HG03520 (cell line): ENCODE measurements at regions not wholly inside any gene's neighbourhood (a gene's known extent, or its start where the extent isn't known, plus 50 kb on each side); places are given as distances from the start of the nearest gene placed in this dataset.

Experiments
- ATAC-seq: cut with Tn5 transposase; IDR thresholded peaks from one replicate; pipeline ENCODE4 v1.9.1; 2021; ENCODE audit warnings: mild to moderate bottlenecking, moderate library complexity; ENCODE audit not compliant: unreplicated experiment

- ATAC-seq: no peak
Observed at GRCh38 chr10:78898341-78899097, 170.2 kb upstream of the ZMIZ1 start.

GRCh38 chr10:78899098-78899754 is 169.5 kb upstream of the ZMIZ1 start:
- ATAC-seq: no peak

GRCh38 chr10:78899996-78900714 is 168.6 kb upstream of the ZMIZ1 start:
- ATAC-seq: no peak

GRCh38 chr10:78900715-78901430 is 167.9 kb upstream of the ZMIZ1 start:
- ATAC-seq: no peak

GRCh38 chr10:78901694-78902093 is 167.1 kb upstream of the ZMIZ1 start:
- ATAC-seq: no peak

DNA sequence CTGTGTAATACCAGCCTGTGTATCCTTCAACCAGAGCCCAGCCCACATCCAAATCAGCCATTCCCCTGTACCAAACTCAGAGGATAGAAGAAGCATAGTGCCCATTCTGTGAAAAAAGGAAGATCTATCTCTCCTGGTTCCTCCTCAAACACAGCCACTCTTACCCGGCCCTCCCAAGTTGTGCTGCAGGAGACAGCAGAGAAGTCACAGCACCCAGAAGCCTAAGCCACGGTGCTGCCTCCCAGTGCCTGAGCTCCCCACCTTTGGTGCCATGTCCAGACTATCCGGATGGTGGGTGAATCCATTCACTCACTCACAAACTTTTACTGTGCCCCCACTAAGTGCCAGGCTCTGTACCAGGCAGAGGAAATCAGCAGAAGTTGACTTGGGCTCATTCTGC is 166.0 kb upstream of the ZMIZ1 start:
- ATAC-seq: no peak

DNA sequence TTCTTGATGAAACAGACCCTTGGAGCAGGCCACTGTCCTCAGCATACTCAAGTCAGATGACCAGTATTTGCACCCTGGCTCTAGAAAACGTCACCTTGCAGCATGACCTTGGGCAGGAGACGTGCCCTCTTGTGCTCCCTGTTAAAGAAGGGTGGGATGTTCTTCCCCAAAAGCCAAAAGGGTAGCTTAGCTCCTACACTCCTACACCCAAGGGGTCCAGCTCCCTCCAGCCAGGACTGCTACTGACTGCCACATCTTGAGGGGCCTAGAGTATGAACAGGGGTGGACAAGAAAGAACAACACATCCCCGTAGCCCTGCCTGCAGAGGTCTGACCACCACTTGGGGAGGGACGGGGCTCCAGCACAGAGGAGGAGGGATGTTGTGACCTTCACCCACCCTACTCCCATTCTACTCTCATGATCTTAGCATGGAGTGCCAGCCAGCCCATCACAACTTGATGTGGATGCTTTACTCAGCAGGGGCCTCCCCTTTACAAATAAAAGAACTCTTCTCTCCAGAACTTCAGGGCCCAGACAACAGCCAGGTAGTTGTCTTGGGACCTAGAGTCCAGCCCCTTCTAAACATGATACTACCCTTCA is 165.3 kb upstream of the ZMIZ1 start:
- ATAC-seq: no peak

DNA sequence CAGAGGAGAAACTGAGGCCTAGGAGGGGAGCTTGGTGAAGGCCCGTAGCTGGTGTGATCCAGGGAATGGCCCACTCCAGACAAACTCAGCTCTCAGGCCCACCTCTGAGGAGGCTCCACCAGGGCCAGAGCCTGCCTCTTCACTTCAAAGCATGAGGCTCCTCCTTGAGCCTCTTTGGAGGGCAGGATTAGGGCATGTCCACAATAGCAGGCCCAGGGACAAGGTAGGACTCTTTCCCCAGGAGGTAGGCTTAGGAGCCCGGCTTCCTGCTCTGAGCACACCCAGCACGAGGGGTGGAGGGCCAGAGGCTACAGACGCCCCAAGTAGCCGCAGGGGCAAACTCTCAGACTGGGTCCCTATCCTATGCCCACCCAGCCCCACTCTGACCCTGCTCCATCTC is 164.6 kb upstream of the ZMIZ1 start:
- ATAC-seq: no peak

DNA sequence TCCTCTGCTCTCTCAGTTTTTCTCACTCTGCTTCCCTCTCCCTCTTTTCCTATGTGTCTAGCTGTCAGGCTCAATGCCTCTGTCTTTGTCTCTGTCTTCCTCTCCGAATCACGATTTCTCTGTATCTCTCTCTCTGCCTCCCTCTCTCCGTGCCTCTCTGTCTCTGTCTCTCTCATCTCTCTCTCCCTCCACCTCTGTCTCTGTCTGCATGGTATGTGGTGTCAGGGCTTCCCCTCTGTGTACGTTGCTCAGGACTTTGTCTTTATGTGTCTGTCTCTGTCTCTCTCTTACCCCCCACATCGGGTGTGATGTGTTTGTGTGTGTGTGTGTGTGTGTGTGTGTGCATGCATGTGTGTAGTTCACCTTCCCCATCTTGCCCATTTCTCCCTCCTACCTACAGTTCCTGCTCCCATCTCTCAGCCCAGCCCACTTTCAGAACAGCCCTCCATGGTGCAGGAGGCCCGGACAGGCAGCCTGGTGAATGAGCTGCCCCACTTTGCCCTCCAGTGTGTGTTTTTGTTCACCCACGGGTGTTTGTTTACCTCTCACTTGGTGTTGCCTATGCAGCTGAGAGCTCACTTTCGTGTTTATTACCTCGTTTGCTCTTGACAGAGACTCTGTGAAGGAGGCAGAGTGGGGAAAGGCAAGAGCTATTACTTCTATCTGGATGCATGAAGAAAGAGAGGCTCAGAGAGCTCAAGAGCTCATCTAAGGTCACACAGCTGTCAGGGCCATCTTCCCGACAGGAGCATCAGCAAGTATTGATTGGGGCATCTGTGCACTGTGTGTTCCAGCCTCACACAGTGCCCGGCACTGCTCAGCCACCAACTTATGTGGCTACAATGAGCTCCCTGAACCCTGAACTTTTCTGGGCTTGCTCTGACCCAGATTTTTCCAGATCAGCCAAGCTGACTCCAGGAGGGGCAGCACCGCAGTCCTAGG is 163.5 kb upstream of the ZMIZ1 start:
- no peak for ATAC-seq

DNA sequence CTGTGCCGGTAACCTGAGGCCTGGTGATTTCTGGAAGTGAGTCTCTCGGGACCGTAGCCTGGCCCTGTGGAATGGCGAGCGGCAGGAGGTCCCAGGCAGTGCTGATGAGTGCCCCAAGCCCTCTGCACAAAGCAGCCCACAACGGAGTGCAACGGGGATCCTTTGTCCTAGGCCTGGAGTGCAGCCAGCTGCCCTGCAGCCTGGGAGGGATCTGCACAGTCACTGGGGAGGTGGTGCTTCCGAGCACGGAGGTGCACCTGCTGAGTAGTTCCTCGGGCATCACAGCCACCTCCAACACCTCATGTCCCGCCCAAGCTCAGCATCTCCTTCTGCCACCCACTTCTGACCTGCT is 162.8 kb upstream of the ZMIZ1 start:
- ATAC-seq: no peak

GRCh38 chr10:78906734-78907390 is 161.9 kb upstream of the ZMIZ1 start:
- no peak for ATAC-seq

DNA sequence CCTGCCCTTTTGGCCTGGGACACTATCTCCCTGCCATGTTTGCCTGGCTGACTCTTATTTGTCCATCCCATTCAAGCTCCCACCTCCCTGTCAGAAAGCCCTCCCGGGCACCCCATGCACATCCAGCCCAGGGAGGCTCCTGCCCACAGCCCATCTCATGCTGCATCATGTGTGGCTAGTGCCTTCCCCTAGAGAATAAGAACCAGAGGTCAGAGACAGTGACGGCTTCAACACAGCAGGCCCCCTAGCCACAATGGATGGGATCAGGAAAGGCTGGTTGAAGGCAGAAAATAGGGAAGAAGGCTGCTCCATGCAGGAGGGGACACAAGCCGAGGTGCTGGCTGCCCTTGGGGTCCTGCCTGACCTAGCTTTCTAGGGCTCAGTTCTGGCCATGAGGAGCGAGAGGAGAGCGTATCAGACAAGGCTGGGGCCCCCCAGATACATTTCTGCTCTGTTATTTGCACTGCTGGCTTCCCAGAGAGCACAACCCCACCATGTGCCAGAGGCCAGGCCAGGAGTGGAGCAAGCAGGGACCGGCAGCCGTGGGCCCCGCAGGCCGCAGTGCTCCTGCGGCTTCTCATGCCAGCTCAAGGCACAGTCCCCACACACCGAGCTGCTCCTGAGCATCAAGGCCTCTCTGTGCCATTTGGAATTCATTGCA is 161.1 kb upstream of the ZMIZ1 start:
- ATAC-seq: no peak

- no peak for ATAC-seq
Observed at GRCh38 chr10:78909221-78909620, 159.5 kb upstream of the ZMIZ1 start.

DNA sequence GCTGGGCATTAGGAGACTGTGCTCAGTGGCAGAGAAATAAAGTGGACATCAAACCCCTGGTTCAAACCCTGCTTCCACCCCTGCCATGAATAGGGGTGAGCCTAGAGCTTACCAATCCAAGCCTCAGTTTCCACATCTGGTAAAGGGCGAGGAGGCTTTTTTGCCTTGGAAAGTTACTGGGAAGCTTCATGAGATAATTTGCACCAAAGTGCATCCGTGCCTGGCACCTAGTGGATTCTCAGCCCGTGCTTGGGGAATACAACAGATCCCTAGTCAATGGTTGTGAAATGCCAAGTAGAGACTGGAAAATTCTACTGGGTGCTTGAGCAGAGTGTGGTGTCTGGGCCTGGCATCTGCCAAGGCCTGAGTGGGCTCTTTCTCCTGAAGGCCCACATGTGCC is 158.7 kb upstream of the ZMIZ1 start:
- no peak for ATAC-seq

DNA sequence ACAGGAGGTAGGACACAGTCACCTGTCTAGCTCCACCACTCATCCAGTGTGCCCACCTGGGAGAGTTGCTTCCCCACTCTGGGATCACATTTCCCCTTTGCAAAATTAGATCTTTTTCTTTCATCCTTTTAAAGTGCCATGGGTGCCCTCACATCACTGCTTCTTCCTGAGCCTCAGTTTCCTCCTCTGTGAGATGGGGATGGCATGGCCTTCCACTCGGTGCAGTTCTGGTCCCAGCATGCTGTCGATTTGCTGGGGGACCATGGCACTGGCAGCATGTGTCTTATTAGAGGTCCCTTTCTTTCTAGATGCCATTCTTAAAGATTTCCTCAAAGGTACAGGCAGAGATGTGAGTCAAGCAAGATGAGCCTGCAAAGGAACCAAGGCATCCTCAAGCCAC is 158.3 kb upstream of the ZMIZ1 start:
- ATAC-seq: no peak

DNA sequence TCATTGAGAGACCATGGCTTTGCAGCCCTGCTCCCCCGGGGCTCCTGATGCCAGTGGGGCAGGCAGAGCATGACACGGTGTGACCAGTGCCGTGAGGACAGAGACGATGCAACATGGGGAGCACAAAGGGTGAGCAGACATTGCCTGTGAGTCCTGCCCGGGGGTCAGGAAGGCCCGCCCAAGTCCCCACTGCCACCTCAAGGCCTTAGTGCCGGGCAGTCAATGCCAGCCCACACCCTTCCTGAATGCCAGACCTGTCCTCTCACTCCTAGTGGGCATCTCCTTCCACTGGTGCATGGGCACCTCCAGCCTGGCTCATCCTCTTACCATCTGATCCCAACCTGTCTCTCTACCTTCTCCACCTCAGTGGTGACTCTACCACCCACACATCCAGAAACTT is 157.9 kb upstream of the ZMIZ1 start:
- ATAC-seq: no peak

GRCh38 chr10:78911533-78912340 is 157.0 kb upstream of the ZMIZ1 start:
- no peak for ATAC-seq
